CD4-positive, alpha-beta T cell treated with Interleukin-10 for 1 hour (primary cell): ENCODE measurements at regions not wholly inside any gene's neighbourhood (a gene's known extent, or its start where the extent isn't known, plus 50 kb on each side); places are given as distances from the start of the nearest gene placed in this dataset.

Source experiments
- DNase-seq: peaks from one replicate; pipeline ENCODE4 v3.0.0-alpha.2; 2020

DNA sequence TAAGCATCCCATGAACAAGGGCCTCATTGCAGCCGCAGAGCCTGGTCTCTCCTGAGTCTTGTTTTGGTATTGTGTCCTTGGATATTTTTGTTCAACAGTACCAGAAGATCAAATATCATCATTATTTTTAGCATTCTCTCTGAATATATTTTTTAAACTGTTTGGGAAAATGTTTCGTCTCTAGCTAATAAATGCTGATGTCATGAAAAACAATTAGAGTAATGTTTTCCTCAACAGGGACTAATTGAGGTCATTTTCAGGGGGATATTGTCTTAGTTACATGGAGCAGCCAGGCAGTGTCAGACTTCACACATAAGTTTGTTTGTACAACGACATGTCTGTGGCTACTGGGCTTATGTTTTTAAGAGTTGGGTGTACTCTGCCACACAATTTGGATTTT lies 805.3 kb upstream of the SOX9 start:
- no peak for DNase-seq

DNA sequence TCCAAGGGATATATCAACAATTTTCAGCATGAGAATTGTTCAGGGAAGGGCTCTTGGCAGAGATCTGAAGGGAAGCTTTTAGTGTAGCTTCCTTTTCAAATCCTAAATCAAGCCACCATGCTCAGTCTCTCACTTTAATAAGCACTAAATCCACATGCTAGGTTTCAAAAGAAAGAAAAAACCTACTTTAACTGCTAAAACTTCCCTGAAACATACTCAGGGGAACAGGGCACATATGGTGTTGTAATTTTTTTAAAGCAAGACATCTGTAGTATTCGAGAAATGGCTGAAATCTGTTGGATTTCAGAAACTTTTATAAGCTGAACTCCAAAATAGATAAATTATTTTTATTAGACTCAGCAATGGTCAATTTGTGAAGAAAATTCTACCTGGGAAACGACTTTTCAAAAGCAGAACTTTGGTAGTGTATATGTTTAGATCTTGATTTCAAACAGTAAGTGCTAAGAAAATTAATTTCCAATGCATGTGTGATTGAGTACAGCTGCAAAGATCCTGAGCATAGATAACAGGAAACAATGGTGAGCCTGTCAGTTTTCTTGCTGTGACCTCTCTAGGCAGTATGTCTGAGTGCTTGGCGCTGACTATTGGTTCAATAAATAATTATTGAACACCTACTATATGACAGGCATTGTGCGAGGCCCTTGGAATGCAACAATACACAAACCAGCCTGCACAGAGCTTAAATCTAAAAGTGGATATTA lies 804.5 kb upstream of the SOX9 start:
- DNase-seq = no peak

GRCh38 chr17:71320009-71320796 lies 800.6 kb upstream of the SOX9 start:
- no peak for DNase-seq

- no peak for DNase-seq
Measured at GRCh38 chr17:71325117-71325516, 795.7 kb upstream of the SOX9 start.

GRCh38 chr17:71325886-71326285 lies 794.9 kb upstream of the SOX9 start:
- DNase-seq = no peak

- no peak for DNase-seq
Measured at GRCh38 chr17:71327376-71328059, 793.3 kb upstream of the SOX9 start.

- no peak for DNase-seq
Measured at GRCh38 chr17:71329310-71330098, 791.3 kb upstream of the SOX9 start.

GRCh38 chr17:71330099-71330375 lies 790.8 kb upstream of the SOX9 start:
- DNase-seq = no peak

DNA sequence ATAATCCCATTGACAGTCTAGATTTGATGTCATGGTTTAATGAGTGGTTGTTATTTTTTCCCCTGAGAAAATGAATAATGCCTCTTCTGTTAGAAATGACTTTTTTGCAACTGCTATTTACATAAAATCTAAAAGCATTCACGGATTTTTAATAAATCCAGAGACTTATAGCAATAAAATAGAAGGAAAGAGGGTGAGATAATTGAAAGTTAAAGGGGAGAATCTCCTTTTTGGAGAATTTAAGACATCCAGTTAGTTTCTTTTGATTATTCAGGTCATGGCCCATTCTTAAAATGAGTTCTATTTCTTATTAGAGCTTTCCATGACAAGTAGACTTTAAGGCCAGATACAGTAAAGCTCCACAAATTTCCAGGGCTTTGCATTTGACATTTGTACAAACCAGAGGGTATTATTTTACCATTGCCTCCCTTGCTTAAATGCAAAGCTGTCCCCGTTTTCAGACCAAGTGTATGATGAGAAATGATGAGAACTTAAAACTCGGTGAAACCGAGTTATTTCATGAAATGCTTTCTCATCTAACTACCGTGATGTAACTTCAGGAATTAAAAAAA lies 789.0 kb upstream of the SOX9 start:
- no peak for DNase-seq

DNA sequence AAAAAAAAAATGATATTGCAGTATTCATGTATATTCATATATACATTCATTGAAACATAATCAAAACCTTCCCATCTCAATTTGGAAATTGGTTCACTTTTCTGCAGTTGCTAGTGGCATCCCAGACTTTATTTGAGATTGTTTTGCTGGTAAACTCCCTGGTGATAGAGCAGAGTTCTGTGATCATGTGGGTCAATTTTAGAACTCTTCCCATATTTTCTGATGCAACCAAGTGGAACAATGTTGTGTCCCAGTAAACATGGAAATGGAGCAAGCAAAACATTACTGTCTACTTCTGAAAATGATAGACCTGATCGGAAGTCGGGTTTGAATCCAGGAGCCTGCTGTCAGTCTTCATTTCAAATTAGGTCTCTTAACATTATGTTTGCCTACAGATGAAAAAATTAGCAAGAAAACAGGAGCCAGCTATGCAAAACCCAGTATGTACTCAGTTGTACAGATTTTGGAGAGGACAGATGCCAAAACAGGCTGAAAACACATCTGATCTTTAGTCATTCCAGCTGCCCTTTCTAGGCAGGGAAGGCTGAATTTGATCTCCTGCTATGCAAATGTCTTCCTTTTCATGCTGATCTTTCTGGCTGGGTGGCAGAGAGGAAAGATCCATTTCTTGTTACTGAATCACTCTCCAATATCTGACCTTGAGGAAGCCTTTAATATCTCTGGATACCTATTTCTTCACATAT lies 786.6 kb upstream of the SOX9 start:
- no peak for DNase-seq

- DNase-seq = no peak
Measured at GRCh38 chr17:71335212-71335611, 785.6 kb upstream of the SOX9 start.

- no peak for DNase-seq
Measured at GRCh38 chr17:71337938-71338337, 782.9 kb upstream of the SOX9 start.

- no peak for DNase-seq
Measured at GRCh38 chr17:71338396-71338795, 782.4 kb upstream of the SOX9 start.

DNA sequence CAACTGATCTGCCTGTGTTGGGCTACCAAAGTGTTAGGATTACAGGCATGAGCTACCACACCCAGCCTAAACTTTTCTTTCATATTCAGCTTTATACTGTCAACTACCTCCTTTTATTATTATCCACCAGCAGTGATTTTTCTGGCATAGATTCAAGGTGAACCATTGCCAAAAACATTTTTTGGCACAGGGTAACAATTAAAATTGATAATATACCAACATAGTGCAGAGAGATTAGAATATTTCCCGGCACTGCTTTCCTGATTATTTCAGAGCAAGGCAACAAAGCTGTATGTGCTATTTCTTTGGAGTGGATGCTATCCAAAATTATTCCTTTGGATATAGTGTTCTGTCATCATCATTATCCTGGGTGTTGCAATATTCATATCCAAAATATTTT lies 781.6 kb upstream of the SOX9 start:
- DNase-seq = no peak

GRCh38 chr17:71342737-71343136 lies 778.1 kb upstream of the SOX9 start:
- DNase-seq = no peak

DNA sequence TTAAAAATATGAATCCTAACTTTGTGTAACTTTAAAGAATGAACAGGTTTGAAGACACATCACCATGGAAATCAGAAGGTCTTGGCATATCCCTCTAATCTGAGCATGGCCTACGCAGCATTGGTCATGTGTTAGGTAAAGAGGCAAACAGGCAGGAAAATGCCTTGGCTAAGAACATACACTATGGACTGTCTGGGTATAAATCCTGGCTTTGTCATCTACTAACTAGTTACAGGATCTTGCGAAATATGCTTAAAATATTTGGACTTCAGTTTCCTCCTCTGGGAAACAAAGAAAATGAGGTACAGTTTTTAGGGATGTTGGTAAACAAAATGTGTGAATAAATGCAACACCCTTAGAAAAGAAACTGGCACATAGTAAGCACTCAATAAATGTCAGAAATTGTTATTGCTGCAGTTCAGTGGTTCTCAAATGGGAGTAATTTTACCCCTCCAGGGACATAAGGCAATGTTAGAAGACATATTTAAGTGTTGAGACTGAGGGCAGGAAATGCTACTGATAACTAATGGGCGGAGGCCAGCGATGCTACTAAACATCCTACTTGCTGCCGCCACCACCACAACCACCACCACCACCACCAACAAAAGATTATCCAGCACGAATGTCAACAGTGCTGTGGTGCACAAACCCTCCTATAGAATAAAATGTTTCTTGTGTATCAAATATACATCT lies 770.8 kb upstream of the SOX9 start:
- no peak for DNase-seq

DNA sequence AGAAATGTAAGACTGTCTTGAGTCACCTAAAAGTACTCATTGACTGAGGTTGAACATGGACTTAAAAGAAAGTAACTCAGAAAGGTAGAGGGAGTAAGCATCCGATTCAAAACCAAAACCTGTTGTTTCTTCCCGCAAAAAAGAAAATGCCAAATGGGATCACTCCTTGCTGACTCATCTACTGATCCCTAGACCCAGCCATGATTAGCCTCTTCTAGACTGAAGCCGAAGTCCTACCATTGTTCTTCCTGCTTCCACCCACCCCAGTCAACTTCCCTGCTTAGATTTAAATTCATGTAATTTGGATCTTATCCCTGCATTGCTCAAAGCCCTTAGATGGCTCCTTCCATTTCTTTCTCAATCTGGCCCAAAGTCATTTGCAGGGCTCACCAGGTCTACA lies 760.5 kb upstream of the SOX9 start:
- no peak for DNase-seq

GRCh38 chr17:71361656-71362450 lies 759.0 kb upstream of the SOX9 start:
- no peak for DNase-seq

DNA sequence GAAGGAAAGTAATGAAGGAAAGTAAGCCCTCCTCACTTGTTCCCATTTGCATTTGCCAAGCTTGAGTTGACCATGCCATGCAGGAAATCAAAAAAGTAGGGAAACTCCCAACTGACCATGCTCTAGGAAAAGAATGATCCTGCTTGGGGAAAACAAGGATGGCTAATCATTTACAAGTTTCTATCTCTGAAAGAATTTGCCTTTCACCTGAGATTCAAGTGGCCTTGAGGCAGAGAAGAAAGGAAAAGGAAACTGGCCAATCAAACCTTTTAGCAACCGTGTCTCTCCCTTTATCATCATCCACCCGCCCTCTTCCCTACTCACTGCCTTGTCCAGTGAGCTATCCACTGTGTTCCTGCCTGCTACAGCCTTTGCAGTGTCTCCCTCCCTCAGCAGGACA lies 757.2 kb upstream of the SOX9 start:
- DNase-seq = no peak

GRCh38 chr17:71371809-71372208 lies 749.0 kb upstream of the SOX9 start:
- no peak for DNase-seq

DNA sequence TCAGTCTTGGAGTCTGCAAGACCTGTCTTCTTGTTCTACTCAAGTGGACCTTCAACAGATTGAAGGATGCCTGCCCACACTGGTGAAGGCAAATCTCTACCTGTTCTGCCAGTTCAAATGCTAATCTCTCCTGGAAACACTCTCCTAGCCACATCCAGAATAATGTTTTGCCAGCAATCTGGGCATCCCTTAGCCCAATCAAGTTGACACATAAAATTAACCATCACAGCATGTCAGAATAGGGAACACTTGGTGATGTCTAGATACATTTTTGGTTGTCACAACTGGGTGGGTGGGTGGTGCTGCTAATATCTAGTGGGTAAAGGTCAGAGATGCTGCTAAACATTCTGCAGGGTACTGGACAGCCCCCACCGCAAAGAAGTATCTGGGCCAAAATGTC lies 744.9 kb upstream of the SOX9 start:
- no peak for DNase-seq
